Osteocyte (in vitro differentiated cells): ENCODE measurements at regions not wholly inside any gene's neighbourhood (a gene's known extent, or its start where the extent isn't known, plus 50 kb on each side); places are given as distances from the start of the nearest gene placed in this dataset.

Experiments used
- DNase-seq: peaks from one replicate; pipeline ENCODE4 v3.0.0; 2021; ENCODE audit warnings: mixed read lengths; ENCODE audit not compliant: unreplicated experiment; ENCODE audit errors: extremely low spot score
- H3K27ac Mint-ChIP-seq: one replicate; pipeline ENCODE4 v1.8.0; 2021; ENCODE audit warnings: mild to moderate bottlenecking, mixed read lengths; ENCODE audit not compliant: unreplicated experiment
- H3K27me3 Mint-ChIP-seq: one replicate; pipeline ENCODE4 v1.8.0; 2021; ENCODE audit warnings: mixed read lengths; ENCODE audit not compliant: unreplicated experiment
- H3K36me3 Mint-ChIP-seq: one replicate; pipeline ENCODE4 v1.8.0; 2021; ENCODE audit warnings: mixed read lengths; ENCODE audit not compliant: unreplicated experiment
- H3K4me1 Mint-ChIP-seq: one replicate; pipeline ENCODE4 v1.8.0; 2021; ENCODE audit warnings: mixed read lengths; ENCODE audit not compliant: unreplicated experiment
- H3K4me3 Mint-ChIP-seq: one replicate; pipeline ENCODE4 v1.8.0; 2021; ENCODE audit warnings: mild to moderate bottlenecking, moderate library complexity, mixed read lengths; ENCODE audit not compliant: unreplicated experiment
- H3K9me3 Mint-ChIP-seq: one replicate; pipeline ENCODE4 v1.8.0; 2021; ENCODE audit warnings: mixed read lengths; ENCODE audit not compliant: unreplicated experiment
- CTCF ChIP-seq: fragments of 200-600 bp; sonication (generic); IDR thresholded peaks from 2 replicates; pipeline ENCODE4 v1.5.0; 2021; ENCODE audit warnings: antibody characterized with exemption, mild to moderate bottlenecking, moderate library complexity

GRCh38 chr13:58085819-58086218 is 454.3 kb downstream of the PCDH17 start:
- DNase-seq = no peak
- H3K4me1 Mint-ChIP-seq = no peaks in the 10 kb centered on the region
- no peaks in the 10 kb centered on the region for H3K27me3 Mint-ChIP-seq
- H3K4me3 Mint-ChIP-seq = no peak overlapping the region
- no peak for TF ChIP-seq CTCF
- no peaks in the 10 kb centered on the region for H3K9me3 Mint-ChIP-seq
- no peak overlapping the region for H3K27ac Mint-ChIP-seq
- no peaks in the 10 kb centered on the region for H3K36me3 Mint-ChIP-seq

GRCh38 chr13:58087566-58087965 is 456.0 kb downstream of the PCDH17 start:
- Mint-ChIP-seq H3K4me3 (no peak overlapping the region), H3K36me3 (no peaks in the 10 kb centered on the region), H3K4me1 (no peaks in the 10 kb centered on the region), H3K27me3 (no peaks in the 10 kb centered on the region), H3K27ac (no peak overlapping the region), H3K9me3 (no peaks in the 10 kb centered on the region)
- no peak for TF ChIP-seq CTCF
- DNase-seq = no peak

GRCh38 chr13:58093394-58093793 is 461.9 kb downstream of the PCDH17 start:
- H3K9me3 Mint-ChIP-seq = no peaks in the 10 kb centered on the region
- no peak overlapping the region for H3K4me3 Mint-ChIP-seq
- no peaks in the 10 kb centered on the region for H3K4me1 Mint-ChIP-seq
- no peaks in the 10 kb centered on the region for H3K27me3 Mint-ChIP-seq
- H3K36me3 Mint-ChIP-seq = no peaks in the 10 kb centered on the region
- no peak for DNase-seq
- H3K27ac Mint-ChIP-seq = no peak overlapping the region
- TF ChIP-seq CTCF = no peak

- Mint-ChIP-seq H3K4me1 (no peaks in the 10 kb centered on the region), H3K27ac (no peak overlapping the region), H3K4me3 (no peak overlapping the region), H3K36me3 (no peaks in the 10 kb centered on the region), H3K9me3 (no peaks in the 10 kb centered on the region), H3K27me3 (no peaks in the 10 kb centered on the region)
- TF ChIP-seq CTCF = no peak
- DNase-seq = no peak
These were observed 466.3 kb downstream of the PCDH17 start for GRCh38 chr13:58097831-58098230.

GRCh38 chr13:58119351-58119750 is 487.8 kb downstream of the PCDH17 start:
- no peak for DNase-seq
- Mint-ChIP-seq H3K27me3 (no peaks in the 10 kb centered on the region), H3K27ac (no peak overlapping the region), H3K4me3 (no peak overlapping the region), H3K9me3 (no peaks in the 10 kb centered on the region), H3K36me3 (no peaks in the 10 kb centered on the region), H3K4me1 (no peaks in the 10 kb centered on the region)
- TF ChIP-seq CTCF = no peak
